ENCODE measurements at regions not wholly inside any gene's neighbourhood (a gene's known extent, or its start where the extent isn't known, plus 50 kb on each side); places are given as distances from the start of the nearest gene placed in this dataset.

- CTCF ChIA-PET, result no interaction called here
- no peaks in the 10 kb centered on the region for H3K27me3 ChIP-seq (ENCODE audit: control insufficient read depth in 2 of 2, insufficient read depth in 2 of 2, low read length in 2 of 2)
- intact Hi-C loops (cut with micrococcal nuclease), result no loop called here
Observed at GRCh38 chr14:96666088-96666487, 131.1 kb upstream of the VRK1 start.

More at GRCh38 chr14:96666088-96666487, 131.1 kb upstream of the VRK1 start:
- no peaks in the 10 kb centered on the region for H3K4me1 ChIP-seq (ENCODE audit: control insufficient read depth, extremely low read depth, insufficient read depth, low read length)
- no peak overlapping the region for H3K9ac ChIP-seq (replicated peaks; ENCODE audit: extremely low read depth, insufficient read depth, low read length)
- no peaks in the 10 kb centered on the region for H3K9me3 ChIP-seq (replicated peaks; ENCODE audit: control insufficient read depth, insufficient read depth, low read length)
- H3K36me3 ChIP-seq (ENCODE audit: control insufficient read depth in 2 of 2, extremely low read depth in 1 of 2, insufficient read depth in 2 of 2, low read length in 2 of 2), result no peaks in the 10 kb centered on the region
- no peak overlapping the region for H2AFZ ChIP-seq (ENCODE audit: low read depth, low read length)
- H3K79me2 ChIP-seq (ENCODE audit: control insufficient read depth, insufficient read depth, low read length), result no peaks in the 10 kb centered on the region
- H4K20me1 ChIP-seq (replicated peaks; ENCODE audit: control insufficient read depth, extremely low read depth, insufficient read depth, low read length), result no peaks in the 10 kb centered on the region
- TF ChIP-seq POLR2A (IDR thresholded peaks at IDR 0.05; ENCODE audit: low read depth, low read length) (no peak), JUN (IDR thresholded peaks at IDR 0.05; ENCODE audit: borderline replicate concordance, insufficient read depth, insufficient read length, low read depth) (no peak), CTCF (IDR thresholded peaks at IDR 0.05; ENCODE audit: extremely low read depth in 1 of 2, insufficient read depth in 1 of 2, low read depth in 1 of 2, low read length in 2 of 2) (no peak), MYC (IDR thresholded peaks at IDR 0.05; ENCODE audit: low read depth, low read length) (no peak), MAX (IDR thresholded peaks at IDR 0.05; ENCODE audit: insufficient read depth, insufficient read length) (no peak), GATA2 (IDR thresholded peaks at IDR 0.05; ENCODE audit: insufficient read depth, insufficient read length, low read depth, low read length) (no peak), POLR2AphosphoS5 (IDR thresholded peaks at IDR 0.05; ENCODE audit: insufficient read depth, low read depth, low read length) (no peak), FOS (IDR thresholded peaks at IDR 0.05; ENCODE audit: borderline replicate concordance, insufficient read depth, low read length) (no peak), EZH2 (IDR thresholded peaks at IDR 0.05; ENCODE audit: borderline replicate concordance, low read depth, low read length, severe bottlenecking) (no peak)
- H3K4me3 ChIP-seq (replicated peaks in 1 of 3; ENCODE audit: insufficient read depth in 1 of 3, low read depth in 1 of 3, low read length in 3 of 3), result no peak overlapping the region
- H3K27ac ChIP-seq (ENCODE audit: insufficient read depth, low read depth, low read length), result no peak overlapping the region
- dilution Hi-C loops (cut with MboI; ENCODE audit: extremely low pct_ligation_motif_present, low sequenced_read_pairs), result no loop called here
- no TSS peak for BruUV-seq (replicated peaks)
- POLR2A ChIA-PET, result no interaction called here
- H3K9me1 ChIP-seq (replicated peaks; ENCODE audit: control insufficient read depth, extremely low read depth, insufficient read depth, low read length), result no peaks in the 10 kb centered on the region
- no peak for FAIRE-seq
- no peak overlapping the region for H3K4me2 ChIP-seq (ENCODE audit: insufficient read depth, low read length)
- DNase-seq (ENCODE audit: low read depth, low spot score), result no peak

All from endothelial cell of umbilical vein (primary cell).